GM19239 (cell line): ENCODE measurements at regions not wholly inside any gene's neighbourhood (a gene's known extent, or its start where the extent isn't known, plus 50 kb on each side); places are given as distances from the start of the nearest gene placed in this dataset.

Experiments
- DNase-seq: peaks from one replicate; pipeline ENCODE4 v3.0.0; 2011; ENCODE audit warnings: low spot score; ENCODE audit not compliant: insufficient read length
- FAIRE-seq: peaks from 2 replicates; lab custom pipeline; 2011; peaks lifted over from hg19 to GRCh38; lab: Jason Lieb, UNC

DNA sequence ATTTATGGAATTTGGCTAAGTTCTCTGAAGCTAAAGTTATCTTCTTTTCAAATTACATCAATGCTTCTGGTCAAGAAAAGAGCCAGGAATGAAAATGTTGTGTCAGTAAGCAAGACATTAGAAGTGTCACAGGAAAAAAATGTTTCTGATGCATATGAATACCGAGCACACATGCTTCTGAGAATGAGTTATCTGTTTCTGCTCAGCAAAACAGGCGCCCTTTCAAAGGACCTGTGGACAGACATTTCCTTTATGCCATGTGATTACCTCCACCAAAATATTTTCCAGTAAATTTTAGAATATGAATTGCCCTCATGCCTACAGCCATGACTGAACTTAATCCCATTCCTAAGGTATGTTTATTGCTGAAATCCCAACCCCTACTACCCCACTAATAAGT, 55.4 kb upstream of the RNF180 start:
- no peak for FAIRE-seq
- no peak for DNase-seq

DNA sequence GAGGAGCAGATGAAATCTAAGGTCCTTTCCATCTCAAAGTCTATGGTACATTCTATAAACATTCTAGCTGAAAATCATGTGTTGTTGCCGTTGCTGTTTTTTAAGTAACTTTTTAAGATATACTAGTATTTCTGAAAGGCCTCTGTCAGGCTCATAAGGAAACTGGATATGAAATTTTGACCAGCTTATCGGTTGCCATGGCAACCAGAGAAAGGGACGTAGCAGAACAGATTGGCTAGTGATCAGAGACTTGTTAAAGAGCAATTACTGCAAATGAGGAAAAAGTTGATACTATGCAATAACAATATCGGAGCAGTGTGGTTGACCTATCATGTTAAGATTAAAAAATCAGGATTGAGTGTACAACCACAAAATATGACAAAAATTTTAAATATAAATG, 57.0 kb upstream of the RNF180 start:
- DNase-seq (no peak), FAIRE-seq (no peak)

DNA sequence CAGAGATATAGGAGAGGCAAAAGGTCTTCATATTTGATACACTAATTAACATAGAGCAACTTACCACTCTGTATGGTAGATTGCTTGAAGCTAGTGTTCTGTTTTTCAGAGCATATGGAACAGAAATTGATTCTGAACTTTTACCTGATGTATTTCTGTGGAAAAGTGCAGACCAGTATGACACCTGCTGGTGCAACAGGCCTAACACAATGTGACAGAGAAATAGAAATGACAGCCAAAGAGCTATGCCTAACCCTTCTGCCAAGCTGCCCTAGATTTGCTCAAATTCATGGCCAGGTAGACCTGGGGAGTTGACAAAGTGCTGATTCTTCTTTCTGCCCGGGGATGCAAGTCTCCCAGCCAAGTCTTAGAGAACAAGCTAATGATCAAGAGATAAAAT, 65.4 kb upstream of the RNF180 start:
- no peak for FAIRE-seq
- no peak for DNase-seq

DNA sequence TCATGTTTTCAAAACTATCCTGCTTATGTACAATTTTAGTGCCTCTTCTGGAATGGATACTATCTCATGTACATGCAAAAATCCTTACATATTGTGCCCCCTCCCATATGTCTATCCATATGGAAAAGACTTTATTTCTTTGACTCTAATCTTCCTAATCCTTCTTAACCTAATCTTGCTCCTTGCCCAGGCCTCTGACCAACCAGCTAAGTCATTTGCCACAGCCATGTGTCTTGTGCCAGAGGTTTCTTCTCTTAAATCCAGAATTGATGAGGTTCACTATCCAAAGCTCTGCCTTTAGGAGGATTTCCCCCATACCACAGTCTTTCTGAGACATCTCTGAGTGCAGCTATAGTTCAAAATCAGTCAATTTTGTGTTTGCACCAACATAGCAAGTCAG, 68.9 kb upstream of the RNF180 start:
- FAIRE-seq (no peak), DNase-seq (no peak)

DNA sequence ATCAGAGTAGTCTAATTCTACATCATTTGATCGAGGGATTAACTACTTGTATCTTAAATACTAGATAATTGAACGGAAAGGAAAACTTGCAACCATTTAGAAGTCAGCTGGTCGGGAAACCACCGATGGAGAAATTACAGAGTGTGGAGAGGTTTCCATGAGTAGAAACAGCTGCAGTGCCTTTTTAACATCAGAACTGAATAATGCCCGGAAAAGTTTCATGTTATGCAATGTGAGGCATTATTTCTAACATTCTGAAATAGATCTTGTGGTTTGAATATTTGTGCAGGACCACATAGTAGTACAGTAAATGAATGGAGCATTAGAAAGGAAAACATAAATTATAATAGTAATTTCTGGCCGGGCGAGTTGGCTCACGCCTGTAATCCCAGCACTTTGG, 88.1 kb upstream of the RNF180 start:
- DNase-seq (no peak), FAIRE-seq (no peak)

GRCh38 chr5:64074533-64074932, 91.1 kb upstream of the RNF180 start:
- no peak for FAIRE-seq
- peak; percentile 15 for DNase-seq

DNA sequence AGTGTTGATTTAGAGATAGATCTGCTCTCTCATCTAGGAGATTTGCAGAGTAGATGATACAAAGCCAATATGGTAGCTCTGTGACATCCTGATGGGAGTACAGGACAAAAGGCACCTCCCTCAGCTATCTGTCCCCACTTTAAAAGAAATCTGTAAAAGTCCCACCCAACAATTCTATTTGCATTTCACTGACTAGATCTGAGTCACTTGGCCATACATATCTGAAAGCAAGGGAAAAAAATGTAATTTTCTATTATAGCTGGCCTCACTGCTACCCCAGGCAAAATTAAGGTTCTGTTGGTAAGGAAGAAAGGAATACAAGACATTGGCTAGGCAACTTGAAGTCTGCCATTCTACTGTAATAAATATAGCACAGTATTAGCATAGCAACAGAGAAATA, 96.2 kb upstream of the RNF180 start:
- DNase-seq = no peak
- FAIRE-seq = no peak

DNA sequence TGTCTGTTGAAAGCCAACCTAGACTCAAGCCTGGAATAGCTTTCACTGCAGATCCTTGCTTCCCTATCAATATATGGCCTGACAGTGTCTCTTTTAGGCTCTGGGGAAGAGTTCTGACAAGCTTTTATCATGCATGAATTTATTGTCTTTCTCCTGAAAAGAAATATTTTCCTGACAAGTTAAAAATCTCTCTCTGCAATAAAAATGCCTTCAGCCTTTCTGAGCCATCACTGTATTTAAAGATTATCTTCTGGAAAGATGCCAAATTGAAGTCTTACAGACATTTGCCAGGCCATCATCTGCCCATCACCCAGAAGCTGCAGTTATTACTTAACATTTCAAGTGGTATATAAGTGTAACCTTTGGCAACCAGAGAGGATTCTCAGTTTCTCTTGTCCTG, 88.1 kb upstream of the HTR1A start:
- DNase-seq (no peak), FAIRE-seq (no peak)

GRCh38 chr5:64040490-64040889, 78.2 kb upstream of the HTR1A start:
- FAIRE-seq (no peak), DNase-seq (no peak)

DNA sequence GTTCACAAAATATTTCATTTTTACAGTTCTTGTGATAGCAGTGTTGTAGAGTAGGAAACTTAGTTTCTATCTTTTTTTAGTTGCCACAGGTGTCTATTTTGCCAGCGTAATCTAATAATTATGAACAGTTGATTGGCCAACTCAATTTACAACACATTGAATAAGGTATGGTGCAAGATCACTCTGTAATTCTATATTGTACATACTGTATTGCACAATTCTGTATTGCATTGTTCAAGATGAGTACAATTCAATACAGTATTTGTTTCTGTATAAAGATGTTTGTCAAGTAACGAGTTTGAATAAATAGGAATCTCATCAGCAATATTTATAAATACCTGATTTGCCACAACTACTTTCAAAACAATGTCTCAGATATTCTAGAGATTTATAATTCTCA, 64.2 kb upstream of the HTR1A start:
- no peak for DNase-seq
- FAIRE-seq = no peak

- no peak for DNase-seq
- no peak for FAIRE-seq
These were observed 57.5 kb upstream of the HTR1A start for GRCh38 chr5:64019746-64020145.

DNA sequence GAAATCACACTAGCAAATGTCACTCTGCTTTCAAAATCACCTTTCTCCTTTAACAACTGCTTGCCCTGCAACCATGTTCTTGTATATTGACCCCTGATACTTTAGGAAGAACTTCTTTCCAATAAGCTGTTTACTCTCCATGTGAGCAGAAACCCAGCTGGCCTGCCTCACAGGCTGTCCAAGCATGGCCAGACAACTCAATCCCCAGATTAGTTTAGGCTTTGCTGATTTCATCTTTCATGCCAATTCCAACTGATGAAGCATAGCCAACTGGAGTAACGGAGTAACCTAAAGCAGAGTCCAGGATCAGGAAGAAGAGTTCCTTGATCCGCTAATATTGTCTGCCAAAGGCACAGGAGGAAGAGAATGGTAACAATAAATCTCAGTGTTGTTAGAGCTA, 56.7 kb upstream of the HTR1A start:
- DNase-seq (no peak), FAIRE-seq (no peak)

GRCh38 chr5:64015824-64016223, 53.6 kb upstream of the HTR1A start:
- no peak for FAIRE-seq
- no peak for DNase-seq
